Progenitor cell of endocrine pancreas (in vitro differentiated cells): ENCODE measurements at regions not wholly inside any gene's neighbourhood (a gene's known extent, or its start where the extent isn't known, plus 50 kb on each side); places are given as distances from the start of the nearest gene placed in this dataset.

Source experiments
- DNase-seq: peaks from one replicate; pipeline ENCODE4 v3.0.0; 2021; ENCODE audit warnings: low spot score; ENCODE audit not compliant: unreplicated experiment
- H3K27ac Mint-ChIP-seq: 2 replicates; pipeline ENCODE4 v1.8.0; 2021; ENCODE audit warnings: mild to moderate bottlenecking, moderate library complexity, mixed read lengths
- H3K27me3 Mint-ChIP-seq: 2 replicates; pipeline ENCODE4 v1.8.0; 2021; ENCODE audit warnings: mixed read lengths
- H3K36me3 Mint-ChIP-seq: 2 replicates; pipeline ENCODE4 v1.8.0; 2022; ENCODE audit warnings: mixed read lengths; ENCODE audit not compliant: insufficient read depth
- H3K4me1 Mint-ChIP-seq: 2 replicates; pipeline ENCODE4 v1.8.0; 2021; ENCODE audit warnings: low read depth, mixed read lengths
- H3K4me3 Mint-ChIP-seq: 2 replicates; pipeline ENCODE4 v1.8.0; 2021; ENCODE audit warnings: low read depth, mild to moderate bottlenecking, moderate library complexity, mixed read lengths
- H3K9me3 Mint-ChIP-seq: 2 replicates; pipeline ENCODE4 v1.8.0; 2021; ENCODE audit warnings: low read depth, mixed read lengths
- TF ChIP-seq, protein P1 (sequence below): fragments of 200-600 bp; sonication (generic); IDR thresholded peaks from one replicate; pipeline ENCODE4 v1.5.0; 2021; ENCODE audit warnings: antibody characterized with exemption, mild to moderate bottlenecking; ENCODE audit not compliant: unreplicated experiment

DNA sequence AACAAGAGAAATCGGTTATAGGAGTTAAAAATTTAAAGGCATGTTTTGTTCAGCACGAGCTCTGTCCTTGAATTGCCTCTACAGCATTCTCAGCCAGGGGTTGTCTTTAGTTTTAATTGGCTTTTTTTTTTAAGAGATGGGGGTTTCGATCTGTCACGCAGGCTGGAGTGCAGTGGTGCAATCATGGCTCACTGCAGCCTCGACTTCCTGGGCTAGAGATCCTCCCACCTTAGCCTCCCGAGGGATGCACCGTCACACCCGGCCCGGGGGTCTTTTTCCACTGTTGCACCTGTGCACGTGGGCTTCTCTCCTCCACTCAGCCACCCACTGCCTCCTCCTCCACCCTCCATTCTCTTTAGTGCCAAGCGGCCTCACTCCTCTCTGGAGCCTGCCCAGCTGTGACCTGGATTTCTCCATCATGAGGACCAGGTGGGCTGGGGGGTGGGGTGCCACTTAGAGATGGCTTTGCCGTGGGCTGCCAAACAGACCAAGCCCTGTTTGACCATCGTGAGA is 106.8 kb upstream of the SEC14L1 start:
- peaks cover 13% of the 10 kb centered on the region for H3K4me1 Mint-ChIP-seq
- H3K27ac Mint-ChIP-seq, result no peak overlapping the region
- TF ChIP-seq, protein P1, sequence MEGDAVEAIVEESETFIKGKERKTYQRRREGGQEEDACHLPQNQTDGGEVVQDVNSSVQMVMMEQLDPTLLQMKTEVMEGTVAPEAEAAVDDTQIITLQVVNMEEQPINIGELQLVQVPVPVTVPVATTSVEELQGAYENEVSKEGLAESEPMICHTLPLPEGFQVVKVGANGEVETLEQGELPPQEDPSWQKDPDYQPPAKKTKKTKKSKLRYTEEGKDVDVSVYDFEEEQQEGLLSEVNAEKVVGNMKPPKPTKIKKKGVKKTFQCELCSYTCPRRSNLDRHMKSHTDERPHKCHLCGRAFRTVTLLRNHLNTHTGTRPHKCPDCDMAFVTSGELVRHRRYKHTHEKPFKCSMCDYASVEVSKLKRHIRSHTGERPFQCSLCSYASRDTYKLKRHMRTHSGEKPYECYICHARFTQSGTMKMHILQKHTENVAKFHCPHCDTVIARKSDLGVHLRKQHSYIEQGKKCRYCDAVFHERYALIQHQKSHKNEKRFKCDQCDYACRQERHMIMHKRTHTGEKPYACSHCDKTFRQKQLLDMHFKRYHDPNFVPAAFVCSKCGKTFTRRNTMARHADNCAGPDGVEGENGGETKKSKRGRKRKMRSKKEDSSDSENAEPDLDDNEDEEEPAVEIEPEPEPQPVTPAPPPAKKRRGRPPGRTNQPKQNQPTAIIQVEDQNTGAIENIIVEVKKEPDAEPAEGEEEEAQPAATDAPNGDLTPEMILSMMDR, result no peak
- peaks cover 12% of the 10 kb centered on the region for H3K27me3 Mint-ChIP-seq
- H3K9me3 Mint-ChIP-seq, result no peaks in the 10 kb centered on the region
- H3K36me3 Mint-ChIP-seq, result no peaks in the 10 kb centered on the region
- DNase-seq, result no peak
- H3K4me3 Mint-ChIP-seq, result no peak overlapping the region

DNA sequence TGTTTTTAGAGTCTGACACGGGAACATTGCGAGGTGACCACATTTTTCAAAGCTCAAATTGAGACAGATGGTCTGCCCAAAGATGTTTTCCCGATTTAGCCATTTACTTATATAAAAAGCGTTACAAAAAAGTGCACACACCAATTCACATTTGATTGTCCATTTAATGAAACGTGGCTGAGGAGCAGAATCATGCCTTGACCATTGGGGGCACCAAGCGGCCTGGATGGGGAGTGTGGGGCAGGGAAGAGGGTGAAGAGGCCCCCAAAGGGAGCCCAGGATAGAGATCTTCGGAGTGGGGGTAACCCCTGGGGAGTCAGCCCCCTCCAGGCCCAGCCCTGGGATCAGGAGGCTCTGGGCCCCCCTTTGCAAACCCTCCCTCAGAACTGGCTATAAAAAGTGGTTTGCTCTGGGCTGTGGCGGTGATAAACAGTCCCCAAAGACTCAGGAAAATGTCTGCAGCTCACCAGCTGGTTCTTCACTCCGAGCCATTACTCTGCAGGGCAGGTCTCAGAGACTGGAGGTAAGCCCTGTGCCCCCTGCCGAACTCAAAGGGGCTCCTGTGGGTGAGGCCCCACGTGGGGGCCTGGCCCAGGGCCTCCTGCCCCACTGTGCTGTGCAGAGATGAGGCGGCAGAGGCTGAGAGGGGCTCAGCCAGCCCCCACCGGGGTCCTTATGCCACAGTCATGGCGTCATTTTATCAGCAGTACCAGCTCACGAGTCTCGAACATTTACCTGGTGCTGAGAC is 105.9 kb upstream of the SEC14L1 start:
- TF ChIP-seq, protein P1, result no peak
- Mint-ChIP-seq H3K27me3 (peaks cover 17% of the 10 kb centered on the region), H3K36me3 (no peaks in the 10 kb centered on the region), H3K4me1 (peaks cover 13% of the 10 kb centered on the region), H3K4me3 (no peak overlapping the region), H3K9me3 (no peaks in the 10 kb centered on the region), H3K27ac (no peak overlapping the region)
- DNase-seq, result no peak

DNA sequence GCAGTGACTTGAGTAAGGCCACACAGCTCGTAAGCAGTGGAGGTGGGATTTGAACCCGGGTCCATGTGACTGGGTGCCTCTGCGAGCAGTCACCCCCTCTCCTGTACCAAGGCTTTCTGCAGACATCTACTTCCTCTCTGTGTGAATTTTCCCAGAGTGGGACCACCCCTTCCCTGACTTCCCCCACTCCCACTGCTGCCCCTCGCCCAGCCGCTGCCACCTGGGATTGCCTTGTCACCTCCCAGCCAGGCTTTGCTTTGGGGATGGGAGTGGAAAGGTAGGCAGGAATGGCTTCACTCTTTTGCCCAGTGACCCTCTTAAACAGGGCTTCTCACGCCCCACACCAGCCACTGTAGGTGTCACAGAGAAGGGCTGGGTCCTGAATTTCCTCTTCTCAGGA is 105.2 kb upstream of the SEC14L1 start:
- Mint-ChIP-seq H3K4me1 (peaks cover 13% of the 10 kb centered on the region), H3K4me3 (no peak overlapping the region), H3K9me3 (no peaks in the 10 kb centered on the region), H3K27me3 (peaks cover 17% of the 10 kb centered on the region), H3K36me3 (no peaks in the 10 kb centered on the region), H3K27ac (no peak overlapping the region)
- TF ChIP-seq, protein P1, result no peak
- DNase-seq, result no peak

DNA sequence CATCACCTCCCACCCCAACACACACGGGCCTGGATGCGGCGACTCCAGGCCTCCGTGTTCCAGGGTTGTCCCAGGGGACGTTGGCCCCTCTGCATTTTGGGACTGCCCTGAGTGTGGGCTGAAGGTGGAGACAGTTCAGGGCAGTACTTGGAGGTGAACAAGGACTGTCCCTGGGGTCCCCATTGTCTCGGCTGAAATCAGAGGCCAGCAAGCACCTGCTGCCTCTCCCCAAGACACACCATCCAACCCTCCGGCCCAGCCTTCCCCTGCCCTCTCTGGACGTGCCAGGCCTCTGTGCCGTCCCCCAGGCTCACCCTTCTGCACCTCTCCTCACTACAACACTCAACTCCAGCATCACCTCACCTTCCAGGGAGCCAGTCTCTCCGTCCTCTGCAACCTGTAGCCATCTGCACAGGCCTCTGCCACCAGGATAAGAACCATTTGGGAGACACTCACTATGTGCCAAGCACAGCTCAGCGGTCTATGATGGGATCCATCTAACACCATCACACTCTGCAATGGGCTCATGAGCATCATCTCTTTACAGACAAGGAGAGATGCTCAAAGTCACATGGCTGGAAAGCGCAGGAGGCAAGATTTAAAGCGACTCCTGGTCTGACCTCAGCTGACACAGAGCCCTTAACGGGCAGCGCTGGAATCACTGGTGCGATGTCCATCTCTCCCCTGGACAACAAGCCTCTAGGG is 104.5 kb upstream of the SEC14L1 start:
- TF ChIP-seq, protein P1, result no peak
- Mint-ChIP-seq H3K36me3 (no peaks in the 10 kb centered on the region), H3K4me3 (no peak overlapping the region), H3K27ac (no peak overlapping the region), H3K4me1 (peaks cover 13% of the 10 kb centered on the region), H3K27me3 (peaks cover 17% of the 10 kb centered on the region), H3K9me3 (no peaks in the 10 kb centered on the region)
- no peak for DNase-seq

DNA sequence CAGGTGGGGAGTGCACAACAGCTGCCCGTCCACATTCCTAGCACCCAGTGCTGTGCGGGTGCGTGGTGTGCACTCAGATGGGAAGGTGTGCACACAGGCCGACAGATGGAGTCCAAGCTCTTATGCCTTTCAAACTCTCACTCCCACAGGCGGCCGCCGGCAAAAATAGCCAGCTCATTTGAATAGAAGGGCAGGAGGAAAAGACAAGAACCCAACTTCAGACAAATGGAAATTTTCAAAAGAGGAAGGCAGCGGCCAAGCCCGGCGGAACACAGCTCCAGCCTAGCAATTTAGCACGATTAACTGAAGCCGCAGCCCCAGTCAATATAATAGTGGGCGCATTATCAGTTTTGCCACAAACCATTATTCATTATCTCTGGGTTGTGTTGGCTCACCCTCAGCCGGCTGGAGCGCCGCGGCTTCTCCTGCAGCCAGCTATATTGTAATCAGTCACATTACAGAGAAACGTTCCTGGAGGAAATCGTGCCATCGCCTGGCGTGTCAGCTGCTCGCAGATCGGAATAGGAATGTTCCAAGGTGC is 103.9 kb upstream of the SEC14L1 start:
- H3K36me3 Mint-ChIP-seq, result no peaks in the 10 kb centered on the region
- H3K27me3 Mint-ChIP-seq, result peaks cover 17% of the 10 kb centered on the region
- H3K4me1 Mint-ChIP-seq, result peaks cover 13% of the 10 kb centered on the region
- no peak for DNase-seq
- TF ChIP-seq, protein P1, result no peak
- no peaks in the 10 kb centered on the region for H3K9me3 Mint-ChIP-seq
- H3K27ac Mint-ChIP-seq, result no peak overlapping the region
- H3K4me3 Mint-ChIP-seq, result no peak overlapping the region
